HepG2 (cell line): ENCODE measurements at regions not wholly inside any gene's neighbourhood (a gene's known extent, or its start where the extent isn't known, plus 50 kb on each side); places are given as distances from the start of the nearest gene placed in this dataset.

Source experiments
- ATAC-seq: fragments of 200-7000 bp; cut with Tn5 transposase; 3 replicates; pipeline ENCODE4 v1.9.1; 2020; ENCODE audit warnings: mild to moderate bottlenecking, moderate library complexity
- BruUV-seq: library from RNA; stranded (reverse); fragments of 400-500 nt; replicated peaks from 2 replicates; lab custom pipeline; 2021; lab: Mats Ljungman, UMichigan
- CTCF ChIA-PET: fragments of 300-600 bp; formaldehyde crosslinking; extraction: SDS; loops from one replicate; lab custom pipeline; 2021; ENCODE audit warnings: low total read pairs, inconsistent platforms, low intra/inter-chr PET ratio; lab: Yijun Ruan, JAX
- POLR2A ChIA-PET: fragments of 350-600 bp; sonication (Branson Sonifier 250); formaldehyde crosslinking; loops from one replicate; lab custom pipeline; 2020; ENCODE audit warnings: antibody characterized with exemption, inconsistent platforms; lab: Yijun Ruan, JAX
- DNase-seq: peaks from one replicate; pipeline ENCODE4 v3.0.0-alpha.2; 2015; ENCODE audit warnings: low spot score
- FAIRE-seq: peaks from 3 replicates; lab custom pipeline; 2011; peaks lifted over from hg19 to GRCh38; lab: Jason Lieb, UNC
- H2AFZ ChIP-seq: one replicate; pipeline ENCODE4 v1.6.1; 2011; ENCODE audit warnings: low read length, inconsistent platforms
- H3K27ac ChIP-seq: fragments of 300-600 bp; 3 replicates; pipeline ENCODE4 v1.8.0; 2011; ENCODE audit warnings: mixed run types, mild to moderate bottlenecking, mixed read lengths, low read length, inconsistent platforms; ENCODE audit not compliant: insufficient read depth; ENCODE audit errors: extremely low read length
- H3K27me3 ChIP-seq, 2 experiments: fragments of 200-600 bp in 1 of 2; 2 replicates in 1 of 2; 3 replicates in 1 of 2; pipeline versions ENCODE4 v1.6.0 to v1.8.0; 2011; ENCODE audit warnings: low read length in 2 of 2, mild to moderate bottlenecking in 2 of 2, moderate library complexity in 2 of 2, inconsistent platforms in 1 of 2; ENCODE audit not compliant: insufficient read depth in 2 of 2, control insufficient read depth in 1 of 2
- H3K36me3 ChIP-seq, 2 experiments: fragments of 200-600 bp in 1 of 2; replicated peaks in 1 of 2; 2 replicates in 1 of 2; 3 replicates in 1 of 2; pipeline versions ENCODE4 v1.5.1 to v1.8.0; 2011; ENCODE audit warnings: low read length in 2 of 2, inconsistent platforms in 1 of 2; ENCODE audit not compliant: insufficient read depth in 2 of 2, control insufficient read depth in 1 of 2
- H3K4me1 ChIP-seq: 2 replicates; pipeline ENCODE4 v1.5.1; 2012; ENCODE audit warnings: low read length, inconsistent platforms; ENCODE audit not compliant: insufficient read depth
- H3K4me2 ChIP-seq: 2 replicates; pipeline ENCODE4 v1.6.0; 2011; ENCODE audit warnings: low read depth, low read length, inconsistent platforms
- H3K4me3 ChIP-seq, 3 experiments: fragments of 200-600 bp in 1 of 3; sonication (generic), shearing (Covaris generic) in 1 of 3; replicated peaks in 1 of 3; 2 replicates each; pipeline ENCODE4 v1.5.1; 2011 to 2016; ENCODE audit warnings: low read length in 3 of 3, inconsistent platforms in 2 of 3, low read depth in 2 of 3, mild to moderate bottlenecking in 2 of 3, control low read depth in 1 of 3, mixed read lengths in 1 of 3; ENCODE audit not compliant: insufficient read depth in 1 of 3
- H3K79me2 ChIP-seq: one replicate; pipeline ENCODE4 v1.6.1; 2011; ENCODE audit warnings: low read length, inconsistent platforms; ENCODE audit not compliant: insufficient read depth
- H3K9ac ChIP-seq: 2 replicates; pipeline ENCODE4 v1.6.0; 2011; ENCODE audit warnings: mild to moderate bottlenecking, low read depth, low read length, inconsistent platforms; ENCODE audit not compliant: insufficient read depth
- H3K9me3 ChIP-seq: 2 replicates; pipeline ENCODE4 v1.5.1; 2012; ENCODE audit warnings: mild to moderate bottlenecking, low read length
- H4K20me1 ChIP-seq: 2 replicates; pipeline ENCODE4 v1.6.0; 2011; ENCODE audit warnings: inconsistent platforms, mild to moderate bottlenecking, low read length, moderate library complexity; ENCODE audit not compliant: insufficient read depth
- CBFB ChIP-seq: sonication (generic); formaldehyde crosslinking; IDR thresholded peaks from 2 replicates; pipeline ENCODE4 v1.4.0; 2020; ENCODE audit warnings: missing genetic modification reagents
- EEA1 ChIP-seq: sonication (generic); formaldehyde crosslinking; IDR thresholded peaks from 2 replicates; pipeline ENCODE4 v1.5.1; 2020; ENCODE audit warnings: mild to moderate bottlenecking, missing genetic modification reagents, borderline replicate concordance
- KAT7 ChIP-seq: IDR thresholded peaks from 2 replicates; pipeline ENCODE4 v1.6.1; 2018; ENCODE audit warnings: borderline replicate concordance, missing compliant biosample characterization
- PAWR ChIP-seq: sonication (generic); formaldehyde crosslinking; IDR thresholded peaks from 2 replicates; pipeline ENCODE4 v1.4.0; 2020; ENCODE audit warnings: missing genetic modification reagents, mild to moderate bottlenecking, borderline replicate concordance
- YEATS4 ChIP-seq: sonication (generic); formaldehyde crosslinking; IDR thresholded peaks from 2 replicates; pipeline ENCODE4 v1.4.0; 2020; ENCODE audit warnings: missing genetic modification reagents, borderline replicate concordance
- ZNF318 ChIP-seq: sonication (generic); formaldehyde crosslinking; IDR thresholded peaks from 2 replicates; pipeline ENCODE4 v1.4.0; 2020; ENCODE audit warnings: mild to moderate bottlenecking, missing genetic modification reagents
- WGBS: methylation state at CpG from one replicate; pipeline ENCODE4 v1.1.6; 2017; ENCODE audit warnings: low lambda C conversion rate; 5-methylcytosine and 5-hydroxymethylcytosine counted together
- in situ Hi-C: cut with HindIII; loops from 2 replicates; pipeline ENCODE4 v1.10.0; 2017; ENCODE audit warnings: low pct_unique_long_range_greater_than_20kb; ENCODE audit not compliant: extremely low pct_ligation_motif_present
- intact Hi-C: fragments of 100-400 bp; cut with micrococcal nuclease; formaldehyde crosslinking; loops from one replicate; pipeline ENCODE4 v1.10.0; 2022; ENCODE audit not compliant: unreplicated experiment

DNA sequence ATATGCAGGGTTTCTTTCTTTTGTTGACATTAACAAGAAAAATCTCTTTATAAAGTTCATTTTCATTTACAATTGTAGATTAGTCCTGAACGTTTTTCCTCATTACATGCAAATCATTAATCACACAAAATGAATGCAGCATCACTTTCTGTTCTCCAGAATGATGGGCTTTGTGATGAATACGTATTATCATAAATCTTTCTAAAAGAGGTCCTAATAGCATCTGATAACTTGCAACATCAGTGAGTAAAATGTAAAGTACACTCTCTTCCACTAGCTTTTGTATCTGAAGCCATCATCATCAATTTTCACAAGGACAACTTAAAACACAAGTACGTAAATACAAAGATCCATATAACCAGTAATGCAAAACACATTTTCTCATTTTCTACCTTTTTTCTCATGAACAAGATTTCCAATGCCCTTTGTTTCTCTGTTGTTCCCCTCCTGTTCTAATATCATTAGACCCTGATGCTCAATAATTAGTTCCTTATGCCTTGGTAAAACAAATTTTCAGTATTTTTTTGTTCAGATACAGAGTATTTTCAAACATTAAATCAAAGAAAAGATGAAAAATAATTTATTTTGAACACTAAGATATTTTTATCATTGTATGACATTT is 437.4 kb upstream of the MIR17HG start (continued):
- TF ChIP-seq ZNF318 (CRISPR knock-in tag), result no peak
- TF ChIP-seq CBFB (CRISPR knock-in tag), result no peak

DNA sequence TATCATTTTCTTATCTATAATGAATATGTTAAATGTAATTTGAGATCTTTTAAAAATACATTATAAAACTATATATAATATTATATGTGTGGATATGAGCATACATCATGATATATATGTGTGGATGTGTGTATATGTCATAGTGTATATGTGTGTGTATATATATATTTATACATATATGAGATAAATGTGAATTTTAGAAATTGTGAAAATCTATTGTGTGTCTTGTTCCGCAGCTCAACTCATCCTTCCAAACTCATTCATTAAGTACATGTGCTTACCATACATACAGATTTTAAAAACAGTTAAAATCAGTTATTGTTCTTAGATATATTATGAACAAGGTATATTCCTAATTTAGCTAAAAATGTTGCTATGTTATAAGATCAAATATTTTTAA is 435.2 kb upstream of the MIR17HG start:
- in situ Hi-C loops (no loop called here), intact Hi-C loops (no loop called here)
- no peaks in the 10 kb centered on the region for H3K36me3 ChIP-seq
- 45% methylated on average over 1 of the region's 1 CpG for WGBS
- FAIRE-seq, result no peak
- no TSS peak for BruUV-seq
- CTCF ChIA-PET, result no interaction called here
- no peak overlapping the region for H3K9ac ChIP-seq
- POLR2A ChIA-PET, result no interaction called here
- ATAC-seq, result no peak
- no peaks in the 10 kb centered on the region for H4K20me1 ChIP-seq
- no peak overlapping the region for H3K4me3 ChIP-seq
- no peaks in the 10 kb centered on the region for H3K79me2 ChIP-seq
- H3K27ac ChIP-seq, result no peak overlapping the region
- no peak overlapping the region for H2AFZ ChIP-seq
- H3K4me1 ChIP-seq, result no peaks in the 10 kb centered on the region
- no peak for DNase-seq
- no peaks in the 10 kb centered on the region for H3K27me3 ChIP-seq
- H3K9me3 ChIP-seq, result no peaks in the 10 kb centered on the region
- no peak for TF ChIP-seq YEATS4 (CRISPR knock-in tag)
- no peak for TF ChIP-seq EEA1
- no peak for TF ChIP-seq PAWR (CRISPR knock-in tag)
- no peak for TF ChIP-seq KAT7 (CRISPR knock-in tag)
- H3K4me2 ChIP-seq, result no peak overlapping the region
